NCI-H1417 (cell line): ENCODE measurements at regions not wholly inside any gene's neighbourhood (a gene's known extent, or its start where the extent isn't known, plus 50 kb on each side); places are given as distances from the start of the nearest gene placed in this dataset.

ENCODE experiments used
- DNase-seq, 3 experiments: peaks; one replicate each; lab custom pipeline; 2025; lab: John Stamatoyannopoulos, UW

- DNase-seq: no peak
These were observed 91.3 kb downstream of the DHCR7 start for GRCh38 chr11:71356904-71357303.

DNA sequence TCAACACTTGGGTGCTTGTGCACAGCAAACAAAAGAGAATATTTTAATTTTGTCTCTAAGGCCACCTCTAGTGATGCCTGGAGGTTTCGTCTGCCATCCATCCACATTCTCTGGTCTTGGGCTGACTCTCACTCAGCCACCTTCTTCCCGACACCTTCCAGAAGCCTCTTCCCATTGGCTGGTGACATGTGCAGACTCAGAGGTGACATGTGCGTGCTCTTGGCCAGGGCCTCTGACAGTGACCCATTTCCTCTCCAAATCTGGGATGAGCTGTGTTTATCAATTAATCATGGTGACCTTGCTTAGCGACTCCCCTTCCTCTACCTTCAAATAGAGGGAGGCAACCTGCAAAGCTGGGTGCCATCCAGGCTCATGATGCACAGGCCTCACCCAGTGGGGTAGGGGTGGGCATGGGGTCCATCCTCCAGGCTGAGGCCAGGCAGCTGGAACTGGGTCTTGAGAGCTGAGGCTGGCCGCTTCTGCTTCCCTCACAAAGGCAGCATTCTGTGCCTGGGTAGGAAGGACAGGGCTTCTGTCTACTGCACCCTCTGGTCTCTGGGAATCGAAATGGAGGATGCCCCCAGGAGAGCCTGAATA, 91.8 kb downstream of the DHCR7 start:
- no peak for DNase-seq

DNA sequence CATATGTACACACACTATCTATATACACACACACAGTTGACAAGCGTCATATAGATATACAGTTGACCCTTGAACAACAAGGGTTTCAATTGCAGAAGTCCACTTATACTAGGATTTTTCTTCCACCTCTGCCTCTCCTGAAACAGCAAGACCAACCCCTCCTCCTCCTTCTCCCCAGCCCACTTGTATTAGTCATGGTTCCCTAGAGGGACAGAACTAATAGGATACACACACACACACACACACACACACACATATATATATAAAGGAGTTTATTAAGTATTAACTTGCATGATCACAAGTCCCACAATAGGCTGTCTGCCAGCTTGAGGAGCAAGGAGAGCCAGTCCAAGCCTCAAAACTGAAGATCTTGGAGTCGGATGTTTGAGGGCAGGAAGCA, 92.9 kb downstream of the DHCR7 start:
- DNase-seq: no peak

DNA sequence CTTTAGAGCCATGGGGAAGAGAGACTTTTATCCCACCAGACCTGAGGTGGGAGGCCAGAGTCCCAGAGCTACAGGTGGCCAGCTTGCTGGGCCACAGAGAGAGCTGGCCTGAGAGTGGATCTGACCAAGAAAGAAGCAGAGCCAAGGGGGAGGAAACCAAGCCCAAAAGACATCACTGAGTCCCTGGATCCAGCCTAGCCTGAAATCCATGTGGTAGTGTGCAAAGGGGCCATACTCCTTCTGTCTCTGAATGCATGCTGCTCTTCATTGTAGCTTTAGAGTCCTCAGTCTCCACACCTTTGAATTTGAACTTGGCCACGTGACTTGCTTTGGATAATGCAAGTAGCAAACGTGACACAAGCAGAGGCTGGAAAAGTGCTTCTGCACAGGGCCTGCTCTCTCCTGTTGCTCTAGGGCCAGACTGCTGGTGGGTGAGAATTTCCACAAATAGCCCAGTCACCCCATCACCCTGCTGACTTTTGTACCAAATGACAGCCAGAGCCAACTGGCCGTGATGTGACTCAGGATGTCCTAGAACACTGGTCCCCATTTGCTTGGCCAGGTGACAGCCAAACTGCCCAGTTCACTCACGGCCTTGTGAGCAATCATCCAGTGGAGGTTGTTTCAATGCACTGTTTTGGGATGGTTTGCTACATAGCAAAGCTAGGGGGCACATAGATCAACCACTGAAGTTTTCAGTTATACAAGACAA, 93.6 kb downstream of the DHCR7 start:
- no peak for DNase-seq

DNA sequence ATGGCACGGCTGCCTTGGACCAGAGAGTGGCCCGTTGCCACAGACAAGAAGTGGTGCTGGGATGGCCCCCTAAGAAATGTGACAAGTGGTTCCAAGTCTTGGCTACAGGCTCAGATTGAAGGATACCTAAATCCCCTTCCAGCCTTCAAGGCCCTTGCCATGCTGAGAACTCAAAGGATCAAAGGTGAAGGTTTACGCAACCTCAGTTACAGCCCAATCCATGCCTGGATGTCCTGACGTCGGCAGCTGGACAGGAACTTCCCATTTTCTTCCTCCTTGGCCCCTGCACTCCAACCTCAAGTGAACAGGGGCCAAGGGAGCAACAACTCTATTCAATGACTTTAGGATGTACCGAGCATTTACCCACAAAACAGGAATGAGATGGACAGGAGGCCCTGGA, 95.4 kb downstream of the DHCR7 start:
- DNase-seq: no peak

GRCh38 chr11:71352226-71352625, 96.0 kb downstream of the DHCR7 start:
- no peak for DNase-seq

DNA sequence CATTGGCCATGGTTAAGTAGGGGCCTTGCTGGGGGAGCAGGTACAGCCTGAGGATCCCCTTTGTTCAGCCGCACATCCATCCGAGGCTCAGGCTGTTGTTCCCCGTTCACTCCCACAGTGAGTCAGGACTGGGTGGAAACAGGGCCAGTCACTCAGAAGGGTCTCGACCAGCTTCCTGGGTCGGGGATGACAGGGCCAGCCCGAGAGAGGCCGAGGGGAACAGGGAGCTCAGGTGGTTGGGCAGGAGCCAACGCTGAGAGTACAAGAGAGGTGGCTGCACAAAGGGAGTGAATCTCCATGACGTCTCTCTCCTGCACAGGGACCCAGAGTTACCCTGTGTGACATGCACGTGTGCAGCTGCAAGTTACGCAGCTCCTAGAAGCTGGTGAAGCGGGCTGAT, 97.2 kb upstream of the SHANK2 start:
- no peak for DNase-seq

DNA sequence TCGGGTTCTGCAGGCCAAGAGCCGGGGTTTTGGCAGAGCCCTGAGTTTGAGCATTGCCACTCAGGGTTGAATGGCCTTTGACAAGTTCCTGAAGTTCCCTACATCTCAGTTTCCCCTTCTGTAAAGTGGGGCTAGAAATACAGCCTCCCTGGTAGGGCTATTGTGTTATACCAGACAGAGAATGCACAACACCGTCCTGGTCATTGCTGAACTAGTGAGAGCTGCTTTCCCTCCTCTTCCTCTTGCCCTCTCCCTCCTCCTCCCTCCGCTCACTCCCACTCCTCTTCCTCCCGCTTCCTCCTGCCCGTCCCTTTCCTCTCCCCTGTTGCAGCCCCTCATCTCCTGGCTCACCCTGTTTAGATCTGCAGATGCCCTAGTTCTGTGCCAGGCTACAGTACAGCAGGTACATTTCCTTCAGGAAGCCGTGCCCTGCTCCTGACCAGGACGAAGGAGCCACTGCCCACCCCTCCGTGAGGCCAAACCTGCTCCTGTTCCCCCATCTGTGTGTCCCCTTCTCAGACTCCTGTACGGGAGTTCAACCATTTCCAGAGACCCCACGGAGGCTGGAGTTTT, 91.5 kb upstream of the SHANK2 start:
- DNase-seq: no peak

- peak; percentile 14 to 49 (median 27) for DNase-seq
These were observed 90.8 kb upstream of the SHANK2 start for GRCh38 chr11:71342951-71343827.

GRCh38 chr11:71342116-71342515, 89.7 kb upstream of the SHANK2 start:
- no peak for DNase-seq

- DNase-seq: no peak
These were observed 89.2 kb upstream of the SHANK2 start for GRCh38 chr11:71341596-71341995.

GRCh38 chr11:71341173-71341572, 88.8 kb upstream of the SHANK2 start:
- no peak for DNase-seq

GRCh38 chr11:71340086-71340606, 87.8 kb upstream of the SHANK2 start:
- DNase-seq: no peak

GRCh38 chr11:71339396-71339881, 87.1 kb upstream of the SHANK2 start:
- no peak for DNase-seq

DNA sequence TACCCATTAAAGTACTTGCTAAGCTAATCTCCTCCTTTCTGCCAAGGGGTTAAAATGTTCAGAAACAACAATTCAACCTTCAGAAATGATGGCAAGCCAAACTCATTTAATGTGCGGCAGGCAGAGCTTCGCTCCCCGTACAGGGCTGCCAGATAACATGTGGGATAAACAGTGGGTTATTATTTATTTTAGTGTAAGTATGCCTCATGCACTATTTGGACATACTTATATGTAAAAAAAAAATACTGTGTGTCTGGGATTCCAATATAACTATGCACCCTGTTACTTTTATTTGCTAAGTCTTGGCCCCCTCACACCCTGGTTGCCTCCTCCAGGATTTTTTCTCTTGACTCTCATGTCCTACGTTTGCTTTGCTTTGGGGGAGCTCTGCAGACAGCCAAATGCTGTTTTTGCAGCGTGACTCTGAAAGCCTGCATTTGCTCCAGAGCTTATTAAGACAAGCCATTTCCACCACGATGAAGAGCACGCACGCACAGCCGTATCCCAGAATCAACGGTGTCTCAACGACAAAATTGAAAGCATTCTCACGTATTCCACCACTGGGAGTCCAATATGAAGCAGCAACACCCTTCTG, 86.5 kb upstream of the SHANK2 start:
- DNase-seq: no peak

DNA sequence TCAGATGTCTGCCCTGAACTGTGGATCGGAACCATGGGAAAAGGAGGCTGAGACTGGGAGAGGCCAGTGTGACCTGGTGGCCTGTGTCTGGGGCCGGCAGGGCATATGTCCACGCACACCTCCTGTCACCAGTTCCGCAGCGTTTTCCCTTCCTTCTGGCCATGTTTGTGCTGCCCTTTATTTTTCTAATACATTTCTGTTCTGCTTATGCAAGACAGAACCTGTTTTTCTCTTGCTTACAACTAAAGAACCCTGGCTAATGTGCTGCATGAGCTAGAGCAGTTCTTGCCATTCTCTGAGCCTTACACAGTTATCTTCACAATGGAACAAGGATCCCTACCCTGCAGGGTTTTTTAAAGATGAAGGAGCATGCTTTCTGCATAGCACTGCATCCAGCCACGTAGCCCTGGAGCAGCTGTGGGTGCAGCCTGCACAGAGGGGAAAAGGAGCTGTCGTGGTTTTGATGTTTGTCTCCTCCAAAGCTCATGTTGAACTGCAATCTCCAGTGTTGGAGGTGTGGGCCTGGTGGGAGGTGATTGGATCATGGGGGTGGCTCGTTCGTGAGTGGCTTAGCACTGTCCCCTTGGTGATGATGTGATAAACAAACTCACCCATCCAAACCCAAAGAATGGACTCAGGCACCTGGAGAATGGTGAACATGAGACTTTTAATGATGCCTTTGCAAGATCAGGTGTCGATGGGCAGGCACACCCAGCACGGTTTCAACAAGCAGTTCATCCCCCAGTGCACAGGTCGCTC, 84.8 kb upstream of the SHANK2 start:
- no peak for DNase-seq

GRCh38 chr11:71336176-71336995, 84.0 kb upstream of the SHANK2 start:
- no peak for DNase-seq

DNA sequence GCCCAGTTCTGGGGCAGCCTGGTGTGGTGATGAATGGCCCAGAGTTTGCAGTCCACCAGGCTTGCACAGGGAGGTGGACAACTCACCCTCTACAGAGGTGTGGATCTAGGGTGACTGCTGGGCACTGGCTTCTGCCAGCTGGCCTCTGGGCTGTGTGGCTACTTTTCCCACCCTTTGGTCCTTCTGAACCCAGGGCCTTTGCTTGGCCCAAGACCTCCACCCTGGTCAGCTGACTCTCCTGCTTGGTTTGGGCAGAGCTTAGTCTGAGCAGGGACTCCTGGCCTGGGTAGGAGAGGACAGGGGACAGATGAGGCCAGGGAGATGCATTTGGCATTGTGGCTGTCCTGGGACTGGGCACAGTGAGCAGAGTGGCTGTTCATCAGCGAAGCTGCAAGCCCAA, 83.0 kb upstream of the SHANK2 start:
- no peak for DNase-seq

GRCh38 chr11:71334191-71334590, 81.8 kb upstream of the SHANK2 start:
- DNase-seq: no peak

DNA sequence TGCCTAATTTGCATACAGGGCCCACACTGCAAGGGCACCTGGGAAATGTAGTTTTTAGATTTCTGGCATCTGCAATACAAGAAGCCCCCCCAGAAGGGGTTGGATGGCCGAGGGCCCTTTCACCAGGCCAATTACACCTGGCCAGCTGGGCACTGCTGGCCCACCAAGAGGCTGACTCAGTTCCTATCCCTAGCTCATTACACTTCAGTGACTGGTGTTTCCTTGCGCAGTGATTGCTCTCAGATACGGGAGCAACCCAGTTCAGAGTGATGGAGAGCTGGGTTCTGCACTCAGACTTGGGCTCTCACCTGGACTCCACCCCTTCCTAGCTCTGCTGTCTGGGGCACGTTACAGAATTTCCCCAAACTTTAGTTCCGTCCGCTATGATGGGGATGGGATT, 81.1 kb upstream of the SHANK2 start:
- no peak for DNase-seq
